T-helper 1 cell treated with Interleukin-12 subunit alpha and Interleukin-12 subunit beta and Interleukin-4 antibody, amounts not matched to agents 30 ng/mL and 1 ng/mL, for 36 hours (primary cell): ENCODE measurements at regions not wholly inside any gene's neighbourhood (a gene's known extent, or its start where the extent isn't known, plus 50 kb on each side); places are given as distances from the start of the nearest gene placed in this dataset.

ENCODE experiments used
- intact Hi-C: fragments of 100-400 bp; cut with micrococcal nuclease; formaldehyde crosslinking; loops from one replicate; pipeline ENCODE4 v1.15.1; 2024

DNA sequence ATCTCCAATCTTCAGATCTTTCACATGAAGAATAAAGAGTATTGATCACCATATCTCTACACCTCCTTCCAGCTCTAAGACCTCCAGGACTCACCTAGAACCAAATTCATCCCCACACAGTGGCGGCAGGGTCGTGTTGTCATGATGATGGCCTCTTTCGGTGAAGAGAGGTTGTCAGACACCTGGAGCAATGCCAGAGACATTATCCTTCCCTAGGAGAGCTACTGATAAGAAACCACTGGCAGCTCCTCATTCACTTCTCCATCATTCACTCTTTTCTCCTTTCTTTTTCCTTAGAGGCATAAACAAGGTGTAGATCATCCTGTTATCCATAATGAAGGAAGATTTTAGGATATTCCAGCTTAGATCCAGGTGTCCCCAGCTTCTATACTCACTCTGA, 197.9 kb upstream of the TNP1 start:
- intact Hi-C loops = no loop called here

DNA sequence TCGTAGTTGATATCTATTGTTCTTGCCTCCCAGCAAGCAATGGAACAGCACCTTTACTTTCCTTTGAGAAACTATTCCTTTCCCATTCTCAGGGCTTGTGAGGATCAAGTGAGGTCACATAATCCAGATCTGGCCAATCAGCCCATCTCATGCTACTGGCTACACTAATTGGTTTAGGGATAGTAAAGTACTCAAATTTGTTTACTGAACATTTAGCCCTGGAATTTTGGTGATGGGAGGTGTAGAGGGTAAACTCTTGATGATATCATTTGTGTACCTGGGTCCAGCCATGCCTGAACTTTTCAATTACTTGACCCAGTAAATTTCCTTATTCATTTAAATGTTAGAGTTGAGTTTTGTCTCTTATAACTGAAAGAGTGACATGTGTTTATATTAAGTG, 195.8 kb upstream of the TNP1 start:
- intact Hi-C loops = no loop called here

DNA sequence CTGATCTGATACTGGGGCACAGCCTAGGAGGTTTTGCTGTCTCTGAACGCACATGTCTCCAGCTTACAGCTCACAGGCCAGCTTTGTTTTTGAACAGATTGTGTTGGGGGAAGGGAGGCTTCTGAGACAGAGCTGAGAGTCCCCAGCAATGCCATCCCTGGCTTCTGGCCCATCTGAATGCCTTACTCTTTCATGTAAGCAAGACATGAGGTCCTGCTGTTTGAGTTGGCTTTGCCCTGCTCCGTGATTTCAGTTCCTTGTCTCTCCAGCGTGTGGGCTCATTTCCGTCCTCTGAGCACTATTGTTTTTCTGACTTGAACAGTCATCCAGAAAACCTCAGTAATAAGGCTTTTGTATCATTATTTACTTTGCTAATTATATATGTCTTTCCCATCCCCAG, 194.9 kb upstream of the TNP1 start:
- intact Hi-C loops = no loop called here

DNA sequence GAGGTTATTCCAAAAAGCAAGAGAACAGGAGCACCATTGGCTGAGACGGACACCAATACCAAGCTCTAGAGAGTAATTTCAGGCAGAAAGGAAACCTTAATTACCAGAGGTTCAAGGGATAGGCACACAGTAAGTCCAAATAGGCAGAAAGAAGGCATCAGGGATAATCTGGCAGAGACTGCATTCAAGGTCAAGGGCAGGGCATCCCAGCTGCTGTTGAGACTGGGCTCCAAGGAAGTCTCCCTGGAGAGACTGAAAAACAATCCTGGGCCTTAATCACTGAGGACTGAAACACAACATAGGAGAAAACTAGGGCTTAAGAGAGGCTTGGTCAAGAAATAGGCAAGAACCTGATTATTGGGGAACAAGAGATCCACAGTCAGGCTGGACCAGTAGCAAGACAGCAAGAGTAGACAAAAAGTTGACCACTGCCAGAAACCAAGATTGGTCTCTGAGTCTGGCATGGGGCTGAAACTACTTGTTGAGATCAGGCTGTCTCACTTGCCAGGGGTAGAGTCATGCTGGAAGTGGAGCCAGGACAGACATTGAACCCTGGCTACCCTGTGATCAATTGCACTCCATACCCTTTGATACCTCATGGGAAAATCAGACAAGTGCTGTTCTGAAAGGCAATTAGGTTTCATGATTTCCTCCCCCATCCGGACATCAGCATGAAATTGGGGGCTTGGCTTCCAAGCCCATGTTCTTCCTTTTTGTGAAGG, 193.2 kb upstream of the TNP1 start:
- intact Hi-C loops = no loop called here

DNA sequence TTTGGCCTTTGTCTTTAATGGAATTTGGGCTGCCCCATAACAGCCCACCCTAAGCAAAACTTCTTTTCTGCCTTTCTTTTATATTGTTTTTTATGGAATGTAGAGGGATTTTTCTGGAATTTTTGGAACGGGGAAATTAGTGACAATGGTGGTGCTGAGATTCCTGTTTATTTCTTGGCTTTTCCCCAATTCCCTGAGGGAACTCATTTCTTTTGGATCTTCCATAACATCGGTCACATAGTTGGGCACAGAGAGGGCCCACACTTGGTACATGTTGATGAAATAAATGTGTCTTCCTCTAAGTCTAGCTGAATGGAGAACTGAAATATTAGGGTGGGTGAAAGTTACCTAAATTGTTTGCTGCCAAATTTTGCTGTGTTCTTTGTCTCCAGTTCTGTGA, 191.6 kb upstream of the TNP1 start:
- intact Hi-C loops = no loop called here

DNA sequence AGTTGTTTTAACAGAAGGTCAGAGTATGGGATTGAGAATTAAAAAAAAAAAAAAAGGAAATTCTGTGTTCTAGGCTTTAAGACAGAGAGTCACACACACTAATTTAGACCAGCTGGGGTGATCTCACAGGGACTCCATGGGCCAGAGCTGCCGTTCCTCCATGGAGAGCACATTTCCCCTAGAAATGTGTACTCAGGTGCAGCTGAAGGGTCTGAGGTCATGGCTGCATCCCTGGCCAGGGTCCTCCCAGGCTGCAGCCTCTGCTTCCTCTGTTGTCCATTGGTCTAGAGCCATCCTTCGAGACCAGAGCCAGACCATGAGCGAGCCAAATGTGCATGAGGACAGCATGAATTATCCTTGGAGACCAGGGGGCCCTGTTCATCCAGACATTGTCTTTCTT, 190.1 kb upstream of the TNP1 start:
- intact Hi-C loops = no loop called here

DNA sequence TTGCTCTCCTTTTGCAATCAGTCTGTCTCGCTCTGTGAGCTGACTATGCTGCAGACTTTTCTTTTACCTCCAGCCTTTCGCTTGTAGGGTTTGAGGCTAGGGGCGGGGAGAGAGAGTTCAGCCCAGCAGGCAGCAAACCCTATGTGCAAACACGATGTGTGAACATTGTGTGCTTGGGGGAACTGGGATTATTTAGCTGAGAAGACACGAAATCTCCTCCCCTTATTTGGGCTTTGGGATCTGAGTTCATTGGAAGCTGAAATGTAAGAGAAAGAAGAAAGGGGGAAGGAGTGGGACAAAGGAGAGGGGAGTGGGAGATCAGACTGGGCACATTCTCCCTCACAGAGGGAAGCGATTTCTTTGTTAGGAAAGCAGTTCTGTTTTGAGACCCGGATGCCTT, 189.6 kb upstream of the TNP1 start:
- intact Hi-C loops = no loop called here

DNA sequence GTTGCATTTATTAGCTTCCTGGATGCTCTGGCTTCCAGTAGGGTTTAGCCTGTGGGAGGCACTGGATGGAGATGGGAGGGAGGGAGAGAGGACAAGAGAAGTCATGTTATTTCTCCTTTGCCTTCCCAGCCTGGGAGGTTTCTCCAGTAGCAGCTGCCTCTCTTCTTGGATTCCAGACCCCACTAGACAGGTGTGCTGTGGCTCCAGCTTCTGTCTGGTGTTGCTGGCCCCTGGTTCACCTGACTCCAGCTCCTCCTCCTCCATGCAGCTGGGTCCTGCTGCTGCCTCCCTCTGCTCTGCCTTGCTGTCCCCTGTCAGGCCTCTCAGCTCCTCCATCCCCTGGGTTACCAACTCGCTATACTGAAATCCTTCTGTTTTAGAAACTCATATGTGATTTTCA, 188.9 kb upstream of the TNP1 start:
- intact Hi-C loops = no loop called here

DNA sequence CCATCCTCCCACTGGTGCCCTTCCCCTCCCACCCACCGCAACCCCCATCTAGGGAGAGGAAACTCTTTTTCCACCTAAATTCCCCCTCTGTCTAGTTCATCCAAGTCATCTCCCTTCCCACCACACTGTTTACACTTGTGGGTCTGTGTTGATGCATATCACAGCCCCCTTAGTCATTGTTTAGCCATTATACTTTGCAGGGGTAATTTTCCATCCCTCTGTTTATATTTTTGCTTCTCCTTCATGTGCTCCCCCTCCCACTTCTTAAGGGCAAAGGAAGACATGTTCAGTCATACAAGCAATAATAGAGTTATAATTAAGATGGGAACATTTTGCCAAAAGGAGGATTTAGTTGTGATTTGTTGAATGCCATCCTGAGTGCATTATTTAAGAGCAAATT, 187.8 kb upstream of the TNP1 start:
- intact Hi-C loops = no loop called here

DNA sequence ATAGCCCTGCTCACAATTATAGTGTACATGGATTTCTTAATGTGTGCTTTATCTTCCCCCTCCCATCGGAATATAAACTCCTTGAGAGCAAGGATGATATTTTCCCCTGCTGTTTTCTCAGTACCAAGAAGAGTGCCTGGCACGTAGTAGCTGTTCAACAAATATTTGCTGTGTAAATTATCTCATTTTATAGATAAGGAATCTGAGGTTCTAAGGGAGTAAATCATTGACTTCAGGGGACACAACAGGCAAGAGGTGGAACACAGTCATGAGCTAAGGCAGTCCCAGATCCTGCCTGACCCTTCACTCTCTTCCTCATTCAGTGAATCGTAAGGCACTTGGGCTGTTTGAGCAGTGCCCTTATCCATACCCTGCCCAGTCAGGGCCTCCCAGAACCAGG, 187.3 kb upstream of the TNP1 start:
- intact Hi-C loops = no loop called here

DNA sequence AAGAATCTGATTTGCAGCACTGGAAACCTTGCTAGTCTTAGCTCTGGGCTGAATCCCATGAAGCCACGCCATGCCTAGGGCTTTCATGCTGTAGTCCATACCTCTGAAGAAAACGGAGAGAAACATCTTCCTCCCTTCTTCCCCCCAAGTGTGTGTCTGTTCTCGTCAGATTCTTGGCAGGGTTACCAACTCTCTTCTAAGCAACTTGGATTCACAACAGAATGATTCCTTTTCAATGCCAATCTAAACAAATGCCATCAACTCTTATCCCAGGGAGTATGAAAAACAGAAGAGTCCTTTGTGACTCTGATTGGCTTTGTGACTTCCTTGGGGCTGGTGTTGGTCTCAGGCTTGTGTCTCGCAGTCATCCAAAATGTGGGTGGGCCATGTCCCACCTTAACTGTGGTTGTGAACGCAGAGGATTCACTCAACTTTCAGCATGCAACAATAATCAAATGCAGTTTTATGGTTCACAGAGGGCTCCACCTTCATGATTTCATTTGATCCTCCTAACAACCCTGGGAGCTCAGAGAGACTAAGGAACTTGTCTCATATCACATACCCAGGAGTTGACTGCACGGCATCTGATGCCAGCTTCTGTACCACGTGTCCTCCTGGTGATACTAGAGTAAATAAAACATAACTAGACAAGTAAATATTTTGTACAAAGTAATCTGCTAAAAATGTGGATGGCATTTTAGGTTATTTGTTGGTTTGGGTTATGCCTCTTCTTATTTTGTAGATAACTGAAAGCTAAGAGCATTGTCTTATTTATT, 186.0 kb upstream of the TNP1 start:
- intact Hi-C loops = no loop called here

DNA sequence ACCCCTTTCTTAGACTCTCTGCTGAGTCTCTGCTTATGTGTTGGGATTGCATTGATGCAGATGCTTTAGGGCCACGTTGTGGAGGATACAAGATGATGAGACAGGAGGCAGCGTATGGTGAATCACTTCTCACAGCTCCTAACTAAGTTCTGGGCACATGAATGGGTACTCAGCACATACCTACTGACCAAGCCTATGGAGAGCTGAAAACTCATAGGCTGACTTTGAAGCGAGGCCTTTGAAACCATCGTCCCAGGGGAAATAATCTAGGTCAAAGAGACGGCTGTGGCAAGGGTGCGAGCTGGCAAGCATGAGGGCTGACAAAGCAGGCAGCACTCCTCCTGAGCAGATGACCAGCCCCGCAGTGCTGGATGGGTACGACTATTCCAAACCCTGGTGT, 180.2 kb upstream of the TNP1 start:
- intact Hi-C loops = loop anchor here (5.0 kb wide), 1 partner anchor 672 kb away; no protein-coding TSS in a partner anchor

DNA sequence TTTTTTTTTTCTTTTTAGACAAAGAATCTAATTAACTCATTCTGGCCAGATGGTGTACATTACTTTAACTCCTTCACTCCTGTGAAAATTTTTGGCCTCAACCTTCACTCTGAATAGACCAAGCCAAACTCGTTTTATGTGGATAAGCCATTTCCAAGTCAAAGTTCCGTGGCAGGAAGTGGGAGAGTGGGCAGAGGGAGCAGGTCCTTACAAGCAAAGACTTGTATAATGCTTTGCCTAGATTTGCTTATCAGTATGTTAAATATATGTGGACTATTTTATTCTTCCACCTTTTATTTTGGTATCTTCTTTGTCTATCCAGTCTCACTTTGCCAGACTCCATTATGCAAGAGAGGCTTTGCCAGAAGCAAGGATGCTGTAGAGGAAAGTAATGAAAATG, 178.1 kb upstream of the TNP1 start:
- intact Hi-C loops = no loop called here

DNA sequence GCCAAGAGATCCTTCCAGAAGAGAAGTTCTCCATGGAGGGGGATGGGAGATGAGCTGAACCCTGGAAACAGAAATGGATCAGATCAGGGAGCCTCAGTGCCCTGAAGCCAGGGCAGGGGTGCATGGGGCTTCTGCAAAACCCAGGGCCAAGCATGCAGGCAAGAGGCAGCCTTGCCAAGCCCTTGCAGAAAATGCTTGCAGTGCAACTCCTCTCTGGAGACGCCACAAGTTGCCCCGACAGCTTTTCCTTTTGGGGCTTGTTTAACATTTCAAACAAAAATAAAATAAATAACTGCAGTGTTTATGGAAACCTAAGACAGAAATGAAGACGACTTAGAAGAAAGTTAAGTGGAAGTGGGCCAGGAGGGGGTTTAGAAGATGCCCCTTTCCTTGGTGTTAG, 177.5 kb upstream of the TNP1 start:
- intact Hi-C loops = no loop called here

DNA sequence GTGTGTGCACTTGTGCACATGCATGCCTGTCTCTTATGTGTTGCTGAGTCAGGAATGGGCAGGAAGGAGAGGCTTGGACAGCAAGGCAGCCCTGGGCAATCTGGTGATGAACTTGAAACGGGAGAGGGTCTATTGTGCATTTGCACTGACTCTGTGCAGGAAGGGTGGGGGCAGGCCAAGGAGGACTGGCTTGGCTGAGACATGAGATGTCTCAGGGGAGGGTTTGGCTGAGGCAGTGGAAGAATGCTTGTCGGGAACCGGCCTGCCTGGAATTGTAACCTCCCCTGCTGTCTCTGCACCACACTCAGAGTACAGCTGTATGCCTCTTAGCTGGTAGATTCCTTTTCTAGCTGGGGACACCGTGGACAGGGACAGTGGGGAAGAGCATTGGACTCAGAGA, 176.1 kb upstream of the TNP1 start:
- intact Hi-C loops = no loop called here

DNA sequence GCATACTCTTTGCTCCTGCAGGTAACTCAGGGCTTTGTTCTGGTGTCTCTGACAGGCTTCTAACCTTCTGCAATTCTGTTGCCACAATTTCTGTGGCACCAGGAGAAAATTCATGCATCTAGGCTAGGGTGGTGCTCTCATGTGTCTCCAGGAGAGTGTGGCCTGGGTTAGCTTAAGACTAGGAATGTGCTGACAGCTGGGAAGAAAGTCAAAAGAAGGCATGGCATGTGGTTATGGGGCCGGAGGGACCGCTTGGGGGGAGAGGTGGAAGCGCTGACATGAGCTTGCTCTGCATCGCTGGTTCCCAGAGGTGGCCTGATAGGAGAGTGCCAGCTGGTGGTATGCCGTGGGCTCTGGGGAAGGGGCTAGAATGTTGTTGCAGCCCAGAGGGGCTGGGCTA, 173.3 kb upstream of the TNP1 start:
- intact Hi-C loops = no loop called here

DNA sequence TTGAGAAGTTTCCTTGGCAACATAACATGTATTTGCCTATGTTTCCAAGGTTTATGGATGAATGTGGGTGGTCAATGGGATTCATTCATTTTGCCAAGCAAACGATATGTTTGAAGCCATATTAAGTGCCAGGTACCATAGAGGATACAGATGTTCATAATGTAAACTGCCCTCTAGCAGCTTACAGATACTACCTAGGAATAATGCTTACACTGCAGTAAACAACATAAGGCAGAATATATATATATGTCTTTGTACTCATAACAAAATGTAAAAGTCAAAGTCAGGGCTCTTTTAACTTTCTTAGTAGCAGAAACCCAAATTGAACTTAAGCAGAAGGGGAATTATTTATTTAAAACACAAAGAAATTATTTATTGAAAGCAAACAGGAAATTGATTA, 171.6 kb upstream of the TNP1 start:
- intact Hi-C loops = no loop called here

DNA sequence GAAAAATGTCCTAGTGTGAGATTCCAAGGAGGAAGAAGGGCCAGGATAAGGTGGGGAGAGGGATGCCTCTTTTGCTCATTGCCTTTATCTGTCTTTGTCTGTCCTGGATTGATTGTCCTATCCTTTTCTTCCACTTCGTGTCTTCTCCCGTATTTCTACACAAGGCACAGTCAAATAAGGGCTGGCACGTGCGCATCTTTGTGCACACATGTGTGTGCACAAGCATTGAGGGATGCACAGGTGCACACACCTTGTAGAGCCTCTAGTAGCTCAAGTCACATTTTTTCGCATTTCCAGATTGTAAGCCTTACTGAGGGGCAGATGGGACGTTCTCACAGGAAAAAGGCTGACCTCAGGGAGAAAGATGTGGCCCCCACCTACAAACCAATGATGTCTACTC, 170.2 kb upstream of the TNP1 start:
- intact Hi-C loops = no loop called here

DNA sequence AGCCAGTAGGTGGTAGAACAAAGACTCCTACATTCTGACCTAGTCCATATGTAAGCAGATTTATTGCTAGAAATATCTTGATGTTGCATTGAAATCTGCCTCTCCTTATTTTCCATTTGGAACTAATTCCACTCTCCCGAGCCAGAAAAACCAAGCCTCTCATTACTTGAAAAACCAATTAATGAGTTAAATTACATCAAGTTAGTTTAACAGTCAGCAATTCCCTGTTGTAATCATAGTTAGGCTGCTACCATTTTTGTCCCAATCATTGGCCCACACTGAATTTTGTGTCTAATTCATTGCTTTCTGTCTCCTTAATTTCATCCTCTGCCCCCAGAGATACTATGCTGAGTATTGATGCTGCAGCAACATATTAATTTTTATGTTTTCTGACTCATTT, 168.3 kb upstream of the TNP1 start:
- intact Hi-C loops = loop anchor here (10.0 kb wide), 1 partner anchor 253 kb away; no protein-coding TSS in a partner anchor

DNA sequence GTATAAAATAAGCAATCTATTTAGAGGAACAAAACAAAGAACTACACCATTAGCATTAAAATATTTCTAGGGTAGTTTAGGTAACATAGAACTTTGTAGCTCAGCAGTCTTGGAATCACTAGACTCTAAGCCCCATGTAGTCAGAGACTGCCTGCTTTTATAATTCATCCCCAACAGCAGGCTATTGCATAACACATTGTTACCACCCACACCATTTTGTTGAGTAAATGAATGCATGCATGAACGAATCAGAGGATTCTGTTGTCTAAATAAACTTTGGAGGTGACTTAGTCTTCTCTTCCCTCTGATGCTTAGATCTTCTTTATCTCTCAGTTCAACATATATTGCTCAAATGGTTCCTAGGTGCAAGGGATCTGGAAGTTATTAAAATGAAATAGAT, 167.6 kb upstream of the TNP1 start:
- intact Hi-C loops = loop anchor here (10.0 kb wide), 1 partner anchor 253 kb away; no protein-coding TSS in a partner anchor

DNA sequence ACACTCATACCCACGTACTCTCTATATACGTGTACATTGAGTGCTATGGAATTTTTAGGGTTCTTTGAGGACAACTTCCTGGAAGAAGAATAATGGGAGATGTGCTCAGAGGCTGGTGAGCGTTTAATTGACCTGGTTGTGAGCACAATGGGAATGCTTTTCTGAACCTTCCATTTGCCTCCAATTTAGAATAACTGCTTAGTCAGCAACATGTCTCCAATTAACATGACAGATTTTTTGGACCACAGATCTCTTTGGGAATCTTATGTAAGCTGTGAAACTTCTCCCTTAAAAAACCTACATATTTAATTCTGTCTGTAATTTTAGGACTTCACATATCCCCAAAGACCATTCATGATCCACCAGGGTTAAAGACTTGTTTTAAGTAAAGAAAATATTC, 166.7 kb upstream of the TNP1 start:
- intact Hi-C loops = loop anchor here (10.0 kb wide), 1 partner anchor 252 kb away; no protein-coding TSS in a partner anchor

DNA sequence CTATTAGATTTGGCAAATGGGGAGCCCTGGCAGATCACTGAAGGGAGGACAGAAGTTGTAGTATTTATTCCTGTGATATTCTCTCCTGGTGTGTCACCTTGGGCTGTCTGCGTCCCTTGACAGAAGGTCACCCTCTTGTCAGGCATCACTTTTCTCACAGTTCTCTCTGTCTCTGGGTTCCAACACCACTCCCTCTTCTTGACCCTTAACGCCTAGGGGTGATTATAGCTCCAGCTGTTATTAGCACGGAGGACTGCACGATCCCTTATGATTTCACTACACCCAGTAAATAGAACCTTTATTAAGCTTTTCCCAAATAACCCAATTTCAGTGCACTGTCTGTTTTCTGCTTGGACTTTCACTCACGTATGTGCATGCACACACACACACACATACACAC, 166.3 kb upstream of the TNP1 start:
- intact Hi-C loops = loop anchor here (10.0 kb wide), 1 partner anchor 251 kb away; no protein-coding TSS in a partner anchor

DNA sequence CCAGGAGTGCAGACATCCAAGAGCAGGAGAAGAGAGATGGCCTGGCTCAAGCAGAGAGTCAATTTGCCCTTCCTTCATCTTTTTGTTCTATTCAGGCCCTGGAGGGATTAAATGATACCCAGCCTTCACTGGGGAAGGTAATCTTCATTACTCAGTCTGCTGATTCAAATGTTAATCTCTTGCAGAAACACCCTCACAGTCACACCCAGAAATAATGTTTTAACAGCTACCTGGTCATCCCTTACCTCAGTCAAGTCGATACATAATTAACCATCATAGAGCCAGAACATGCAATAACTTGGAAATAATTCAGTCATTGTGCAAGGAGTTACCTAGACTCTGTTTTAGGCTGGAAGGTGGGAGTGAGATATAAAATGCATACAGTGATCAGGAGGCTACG, 163.7 kb upstream of the TNP1 start:
- intact Hi-C loops = loop anchor here (10.0 kb wide), 1 partner anchor 249 kb away; no protein-coding TSS in a partner anchor
